Fibroblast of skin of right quadriceps (primary cell): ENCODE measurements at regions not wholly inside any gene's neighbourhood (a gene's known extent, or its start where the extent isn't known, plus 50 kb on each side); places are given as distances from the start of the nearest gene placed in this dataset.

Experiments used
- DNase-seq: peaks from one replicate; pipeline ENCODE4 v3.0.0-alpha.2; 2013

DNA sequence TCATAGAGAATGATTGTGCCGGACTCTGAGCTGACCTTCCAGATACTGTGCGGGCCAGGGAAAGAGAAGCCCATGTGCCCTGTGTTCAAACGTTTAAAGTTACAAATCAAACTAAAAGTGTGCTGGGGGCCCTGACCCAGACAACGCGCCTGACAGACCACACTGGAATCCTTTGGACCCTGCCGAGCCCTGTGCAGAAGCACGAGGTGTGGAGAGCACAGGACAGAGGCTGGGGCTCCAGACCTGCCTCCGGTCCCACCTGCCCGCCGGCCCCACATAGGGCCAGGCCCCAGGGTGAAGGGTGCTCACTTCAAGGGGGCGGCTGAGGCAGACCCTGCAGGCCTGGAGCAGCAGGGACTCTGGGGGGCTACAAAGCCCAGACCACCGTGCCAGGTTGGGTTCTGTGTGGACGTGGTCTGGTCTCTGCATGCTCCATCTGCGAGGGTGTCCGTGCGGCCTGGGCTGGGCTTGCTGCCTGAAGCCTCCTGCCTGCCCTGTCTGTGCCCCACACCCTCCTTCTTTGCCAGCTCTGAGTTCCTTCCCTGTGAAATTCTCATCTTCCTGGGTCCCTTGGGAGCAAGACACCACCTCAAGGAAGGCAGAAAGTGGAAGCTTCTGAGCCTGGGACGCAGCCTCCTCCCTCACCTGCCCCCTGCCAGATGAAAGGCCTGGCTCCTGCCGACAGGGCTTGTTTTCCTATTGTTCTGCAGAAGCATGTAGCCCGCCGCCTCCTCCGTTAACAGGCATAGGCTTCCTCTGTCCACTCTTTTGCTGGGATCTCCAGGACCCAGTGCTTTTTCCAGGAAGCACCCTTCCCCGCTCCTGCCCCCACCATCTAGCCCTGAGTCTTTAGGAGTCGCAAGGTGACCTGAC lies 186.2 kb downstream of the ERMARD start:
- DNase-seq, result no peak

GRCh38 chr6:169936355-169936975 lies 185.0 kb downstream of the ERMARD start:
- no peak for DNase-seq

DNA sequence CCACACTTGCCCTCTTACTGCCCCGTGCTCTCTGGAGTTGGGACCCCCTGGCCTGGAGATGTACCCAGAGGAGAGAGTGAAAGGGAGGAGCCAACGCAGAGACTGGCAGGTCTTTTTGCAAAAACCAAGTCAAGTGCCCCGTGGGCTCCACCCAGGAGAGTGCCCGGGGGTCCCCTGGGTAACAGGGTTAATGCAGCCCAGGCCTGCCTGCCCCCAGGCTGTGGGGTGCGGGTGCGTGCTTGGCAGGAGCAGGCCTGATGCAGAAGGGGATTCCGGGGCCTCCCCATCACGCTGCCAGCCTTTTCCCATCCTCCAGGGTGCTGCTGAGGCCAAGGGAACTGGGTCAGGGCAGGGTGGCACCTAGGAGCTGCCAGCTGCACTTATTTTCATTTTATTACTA lies 184.4 kb downstream of the ERMARD start:
- DNase-seq, result no peak

DNA sequence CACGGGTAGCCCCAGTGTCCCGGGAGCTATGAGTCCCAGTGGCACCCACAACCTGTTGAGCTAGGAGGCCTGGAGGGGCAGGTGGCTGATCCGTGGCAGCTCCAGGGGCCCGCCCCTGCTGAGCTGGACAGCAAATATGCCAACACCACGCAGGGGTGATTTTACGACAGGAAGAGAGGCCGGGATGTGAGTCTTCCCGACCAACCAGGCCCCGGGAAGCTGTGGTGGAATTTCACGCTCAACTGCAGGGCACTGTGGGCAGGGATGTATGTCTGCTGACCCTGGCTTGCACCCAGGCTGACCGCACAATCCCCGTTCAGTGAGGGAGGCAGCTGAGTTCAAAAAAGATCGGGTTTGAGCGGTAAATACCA lies 183.9 kb downstream of the ERMARD start:
- no peak for DNase-seq

- no peak for DNase-seq
Measured at GRCh38 chr6:169934699-169935347, 183.4 kb downstream of the ERMARD start.

GRCh38 chr6:169933839-169934698 lies 182.6 kb downstream of the ERMARD start:
- DNase-seq, result no peak

GRCh38 chr6:169933251-169933821 lies 181.9 kb downstream of the ERMARD start:
- no peak for DNase-seq

GRCh38 chr6:169932491-169932890 lies 181.1 kb downstream of the ERMARD start:
- DNase-seq, result no peak

DNA sequence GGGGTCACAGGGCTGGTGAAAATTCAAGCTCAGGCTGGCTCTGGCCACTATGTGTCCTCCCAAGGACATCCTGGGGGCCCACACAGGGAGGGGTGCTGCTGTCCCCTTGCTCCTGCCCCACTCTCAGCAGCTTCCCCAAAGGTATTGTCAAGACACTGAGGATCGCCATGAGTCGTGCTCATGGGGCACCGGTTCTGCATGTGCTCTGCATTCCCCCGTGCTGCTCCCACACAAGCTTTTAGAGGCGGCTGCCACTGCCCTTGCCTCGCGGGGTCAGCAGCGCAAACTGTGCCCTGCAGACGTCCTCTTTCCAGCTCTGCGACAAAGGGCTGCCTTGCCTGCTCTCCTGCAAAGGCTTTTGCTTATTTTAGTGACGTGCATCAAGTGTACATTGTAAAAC lies 179.8 kb downstream of the ERMARD start:
- DNase-seq, result no peak

DNA sequence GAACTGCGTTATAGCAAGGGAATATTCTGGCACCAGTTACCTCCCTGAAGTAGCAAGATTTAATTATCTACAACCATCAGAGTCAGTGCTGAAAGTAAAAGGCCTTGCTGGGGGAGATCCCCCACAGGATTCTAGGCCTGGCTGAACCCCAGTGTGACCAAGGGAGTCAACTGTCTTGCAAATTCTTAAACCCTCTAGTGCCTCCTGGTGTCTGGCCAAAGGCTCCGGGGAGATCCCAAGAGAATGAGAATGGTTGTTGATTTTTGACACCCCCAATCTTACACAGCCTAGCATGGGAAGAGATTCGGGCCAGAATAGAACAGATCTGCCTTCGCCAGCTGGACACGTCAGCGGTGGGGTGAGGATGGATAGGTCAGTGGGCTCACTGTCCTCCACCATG lies 179.4 kb downstream of the ERMARD start:
- no peak for DNase-seq

DNA sequence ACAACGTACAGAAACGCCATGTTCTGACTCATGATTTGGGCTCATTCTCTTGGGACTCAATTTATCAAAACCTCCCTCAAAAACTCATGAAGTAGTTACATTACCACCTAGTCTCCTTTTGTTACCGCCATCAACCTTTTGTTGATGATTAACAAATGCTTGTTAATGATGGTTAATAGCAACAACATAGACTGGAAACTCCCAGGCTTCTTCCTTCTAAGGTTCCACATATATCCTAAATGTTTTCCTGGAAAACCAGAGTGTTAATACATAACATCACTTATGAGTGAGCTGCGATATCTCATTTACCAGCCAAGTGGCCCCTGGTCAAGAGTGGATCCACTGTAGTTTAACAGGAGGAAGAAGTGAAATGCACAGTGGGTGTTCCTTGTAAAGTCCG lies 176.3 kb downstream of the ERMARD start:
- no peak for DNase-seq

DNA sequence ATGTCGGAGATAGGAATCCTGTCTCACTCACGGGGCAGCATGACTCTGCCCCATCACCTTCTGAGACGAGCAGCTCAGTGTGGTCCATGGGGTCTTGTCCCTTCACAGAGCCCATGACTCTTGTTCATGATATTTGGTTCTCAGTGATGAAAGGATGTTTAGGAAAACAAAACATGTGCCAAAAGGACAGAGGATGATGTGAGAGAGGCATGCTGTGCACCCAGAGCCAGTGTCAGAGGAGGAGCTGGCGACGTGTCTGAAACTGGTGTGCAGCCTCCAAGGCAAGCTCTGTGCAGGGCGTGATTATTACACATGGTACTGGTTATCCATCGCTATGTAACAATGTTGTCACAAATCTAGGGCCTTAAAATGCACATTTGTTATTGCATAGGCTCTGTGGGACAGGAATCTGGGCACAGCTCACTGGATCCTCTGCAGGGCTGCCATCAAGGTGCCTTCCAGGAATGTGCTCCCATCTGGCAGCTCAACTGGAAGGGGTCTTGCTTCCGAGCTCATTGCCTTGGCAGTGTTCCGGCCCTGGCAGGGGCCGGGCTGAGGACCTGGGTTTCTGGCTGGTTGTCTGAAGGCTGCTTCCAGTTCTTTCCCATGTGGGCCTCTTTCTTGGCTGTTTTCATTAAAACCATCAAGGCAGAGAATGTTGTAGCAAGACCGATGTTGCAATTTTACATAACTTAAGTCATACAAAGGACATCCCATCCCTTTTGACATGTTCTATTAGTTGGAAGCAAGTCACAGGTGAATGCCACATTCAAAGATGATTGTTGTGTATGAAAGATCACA lies 175.4 kb downstream of the ERMARD start:
- no peak for DNase-seq

GRCh38 chr6:169923468-169924464 lies 172.3 kb downstream of the ERMARD start:
- DNase-seq, result no peak

DNA sequence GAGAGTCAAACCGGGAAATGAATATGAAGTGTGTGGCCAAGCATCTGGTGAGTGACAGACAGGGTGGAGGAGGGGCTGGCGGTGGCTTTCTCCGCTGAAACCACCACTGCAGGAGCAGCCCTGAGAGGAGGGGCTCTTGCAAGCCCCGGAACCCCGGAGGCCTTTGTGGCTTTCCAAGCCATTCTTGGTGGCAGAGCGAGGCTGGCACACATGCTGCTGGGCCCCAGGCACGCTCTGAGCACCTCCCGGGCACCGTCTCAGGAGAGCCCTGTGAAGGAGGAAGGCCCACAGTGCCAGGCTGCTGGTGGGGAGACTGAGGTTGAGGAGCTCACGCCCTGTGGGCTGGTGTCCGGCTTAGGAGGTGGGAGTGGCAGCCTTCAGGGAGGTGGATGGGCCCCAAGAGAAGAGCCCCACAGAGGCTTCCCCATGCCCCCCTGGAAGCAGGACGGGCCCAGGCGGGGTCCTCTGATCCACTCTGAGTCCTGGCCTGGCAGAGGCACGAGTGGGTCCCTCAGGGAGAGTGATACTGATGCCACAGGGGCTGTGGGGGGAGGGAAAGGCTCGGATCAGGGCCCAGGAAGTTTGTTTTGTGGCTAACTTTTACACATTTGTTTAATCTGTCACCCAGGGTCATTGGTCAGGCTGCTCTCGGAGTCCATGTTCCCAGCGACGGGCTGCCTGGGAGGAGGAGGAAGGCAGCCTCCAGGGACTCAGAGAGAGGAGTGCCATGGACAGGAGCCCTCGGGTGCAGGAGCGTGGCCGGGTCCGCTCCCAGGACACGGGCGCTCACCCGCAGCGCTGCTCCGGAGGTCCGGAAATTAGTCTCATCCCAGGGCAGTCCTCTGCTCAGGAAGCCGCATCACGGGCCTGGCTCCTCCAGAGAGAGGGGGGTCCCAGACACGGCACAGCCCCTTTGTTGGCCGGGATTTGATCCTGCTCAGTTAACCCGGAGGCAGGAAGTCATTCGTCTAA lies 170.7 kb downstream of the ERMARD start:
- no peak for DNase-seq

- no peak for DNase-seq
Measured at GRCh38 chr6:169921217-169921616, 169.8 kb downstream of the ERMARD start.

DNA sequence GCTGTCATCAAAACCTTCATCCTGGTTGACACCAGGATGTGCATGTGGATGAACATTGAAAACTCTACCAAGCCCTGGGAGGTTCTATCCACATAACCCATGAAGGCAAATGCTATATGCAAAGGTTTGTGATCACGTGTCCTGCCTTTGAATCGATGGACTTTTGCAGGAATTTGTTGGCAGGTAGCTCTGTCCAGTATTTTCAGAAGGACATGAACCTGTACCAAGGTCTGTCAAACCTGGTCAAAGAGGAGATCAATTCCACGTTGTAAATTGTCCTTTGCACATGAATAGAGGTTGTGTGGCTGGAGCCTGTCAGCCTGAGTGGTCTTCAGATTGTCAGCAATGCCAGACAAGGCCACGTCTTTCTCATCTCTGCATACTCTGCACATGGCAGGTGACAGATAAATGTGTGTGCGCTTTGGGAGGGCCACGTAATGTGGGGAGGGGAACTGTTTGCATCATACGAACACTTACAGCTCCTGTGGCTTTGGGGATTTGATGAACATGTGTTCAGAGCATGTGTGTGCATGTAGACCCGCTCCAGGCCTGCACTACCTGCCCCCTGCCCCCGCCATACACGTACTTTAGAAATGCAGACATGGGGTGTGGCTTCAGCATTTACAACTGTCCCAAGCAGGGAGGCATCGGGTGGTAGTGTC lies 169.1 kb downstream of the ERMARD start:
- DNase-seq, result no peak

DNA sequence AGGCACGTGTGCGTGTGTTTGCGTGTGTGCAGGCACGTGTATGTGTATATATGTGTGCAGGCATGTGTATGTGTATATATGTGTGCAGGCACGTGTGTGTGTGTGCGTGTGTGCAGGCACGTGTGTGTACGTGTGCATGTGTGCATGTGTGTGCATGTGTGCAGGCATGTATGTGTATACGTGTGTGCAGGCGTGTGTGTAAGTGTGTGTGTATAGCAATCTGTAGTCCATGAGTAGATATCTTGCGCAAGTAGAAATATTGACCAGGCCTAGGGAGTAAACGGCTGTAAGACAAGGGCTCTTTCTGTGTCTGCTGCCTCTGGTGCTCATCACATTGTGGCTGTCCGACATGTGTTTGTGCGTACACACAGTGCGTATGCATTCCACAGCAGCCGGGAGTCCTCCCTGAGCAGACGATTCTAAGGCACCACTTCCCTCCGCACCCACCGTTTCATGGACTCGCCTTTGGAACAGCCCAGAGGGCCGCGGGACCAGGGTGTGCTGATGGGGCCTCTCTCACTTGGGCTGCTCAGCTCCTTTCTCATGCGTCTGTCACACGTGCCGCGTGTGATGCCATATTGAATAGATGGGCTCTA lies 167.6 kb downstream of the ERMARD start:
- DNase-seq, result no peak

- no peak for DNase-seq
Measured at GRCh38 chr6:169918239-169918953, 167.0 kb downstream of the ERMARD start.
